DMS153 (cell line): ENCODE measurements at regions not wholly inside any gene's neighbourhood (a gene's known extent, or its start where the extent isn't known, plus 50 kb on each side); places are given as distances from the start of the nearest gene placed in this dataset.

Experiments
- DNase-seq: peaks from one replicate; lab custom pipeline; 2025; lab: John Stamatoyannopoulos, UW

DNA sequence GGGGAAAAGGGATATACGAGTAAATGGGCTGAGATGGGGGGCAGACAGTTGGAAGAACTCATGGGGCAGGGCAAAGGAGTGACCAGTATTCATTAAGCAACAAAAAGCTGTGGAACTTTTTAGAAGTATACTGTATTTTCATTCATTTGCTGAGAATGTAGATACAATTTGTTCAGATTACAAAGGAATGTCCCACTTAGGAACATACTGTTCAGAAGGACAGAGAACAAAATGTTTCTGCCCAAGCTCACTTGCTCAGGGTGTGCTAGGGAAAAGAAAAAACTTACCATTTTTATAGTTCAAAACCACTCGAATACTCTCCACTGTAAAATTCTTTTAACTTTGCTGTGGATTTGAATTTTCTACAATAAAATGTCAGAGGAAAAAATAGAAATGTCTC, 135.2 kb upstream of the AFF2 start:
- no peak for DNase-seq

DNA sequence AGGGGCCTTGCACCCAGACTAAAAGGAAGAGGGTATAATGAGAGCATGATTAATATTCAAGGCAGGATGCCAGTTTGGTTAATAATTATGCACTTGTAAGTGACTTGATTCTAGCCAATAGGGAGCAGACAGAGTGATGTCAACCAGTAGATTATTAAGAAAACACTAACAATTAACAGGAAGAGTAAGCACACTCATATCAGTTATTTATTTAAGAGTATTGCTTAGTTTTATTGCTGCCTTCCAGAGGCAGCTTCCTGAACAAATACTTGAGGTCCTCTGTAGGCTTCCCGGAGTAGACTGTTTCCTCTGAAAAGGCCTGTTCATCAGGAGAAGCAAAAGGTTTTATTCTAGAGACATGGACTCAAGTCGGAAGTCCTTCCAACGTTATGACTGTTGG, 129.1 kb upstream of the AFF2 start:
- no peak for DNase-seq

DNA sequence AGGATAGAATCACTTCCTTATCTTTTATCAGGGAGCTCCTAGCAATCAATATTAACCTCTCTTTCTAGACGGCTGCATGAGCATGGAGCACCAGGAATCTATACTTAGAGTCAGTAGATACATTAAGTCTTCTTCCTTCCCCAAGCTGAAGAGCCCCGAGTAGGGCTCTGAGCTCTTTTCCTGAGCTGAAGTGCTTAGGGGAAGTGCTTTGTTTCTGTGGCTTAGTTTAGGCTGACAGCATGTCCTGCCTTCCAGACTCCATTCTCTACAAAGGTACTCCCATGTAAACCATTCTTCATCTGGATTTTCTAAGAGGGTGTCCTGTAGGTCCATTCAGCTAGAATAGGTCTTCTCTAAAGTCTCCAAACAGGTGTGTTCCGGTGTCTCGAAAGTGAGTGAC, 127.5 kb upstream of the AFF2 start:
- DNase-seq = no peak

DNA sequence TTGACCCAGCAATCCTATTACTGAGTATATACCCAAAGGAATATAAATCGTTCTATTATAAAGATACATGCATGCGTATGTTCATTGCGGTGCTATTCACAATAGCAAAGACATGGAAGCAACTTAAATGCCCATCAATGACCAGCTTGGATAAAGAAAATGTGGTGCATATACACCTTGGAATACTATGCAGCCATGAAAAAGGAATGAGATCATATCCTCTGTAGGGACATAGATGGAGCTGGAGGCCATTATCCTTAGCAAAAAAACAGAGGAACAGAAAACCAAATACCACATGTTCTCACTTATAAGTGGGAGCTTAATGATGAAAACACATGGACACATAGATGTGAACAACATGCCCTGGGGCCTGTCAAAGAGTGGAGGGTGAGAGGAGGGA, 124.1 kb upstream of the AFF2 start:
- DNase-seq = no peak

DNA sequence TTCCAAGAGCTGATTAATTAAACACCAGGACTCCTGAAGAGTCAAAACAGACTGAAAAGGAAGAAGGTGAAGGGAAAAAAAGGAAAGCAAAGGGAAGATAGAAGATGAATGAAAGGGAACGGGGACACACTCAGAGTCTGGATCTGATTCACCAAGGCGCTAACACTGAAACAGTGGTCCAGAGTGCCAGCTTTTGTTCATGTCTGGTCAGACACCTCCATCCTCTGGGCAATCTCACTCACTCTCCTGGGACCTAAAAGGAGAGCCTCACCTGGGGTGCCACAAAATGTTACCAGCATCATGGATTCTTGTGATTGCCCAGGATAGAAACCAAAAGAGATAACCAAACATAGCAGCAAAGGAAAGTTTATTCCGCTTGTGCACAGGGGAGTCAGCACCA, 120.3 kb upstream of the AFF2 start:
- DNase-seq = no peak

DNA sequence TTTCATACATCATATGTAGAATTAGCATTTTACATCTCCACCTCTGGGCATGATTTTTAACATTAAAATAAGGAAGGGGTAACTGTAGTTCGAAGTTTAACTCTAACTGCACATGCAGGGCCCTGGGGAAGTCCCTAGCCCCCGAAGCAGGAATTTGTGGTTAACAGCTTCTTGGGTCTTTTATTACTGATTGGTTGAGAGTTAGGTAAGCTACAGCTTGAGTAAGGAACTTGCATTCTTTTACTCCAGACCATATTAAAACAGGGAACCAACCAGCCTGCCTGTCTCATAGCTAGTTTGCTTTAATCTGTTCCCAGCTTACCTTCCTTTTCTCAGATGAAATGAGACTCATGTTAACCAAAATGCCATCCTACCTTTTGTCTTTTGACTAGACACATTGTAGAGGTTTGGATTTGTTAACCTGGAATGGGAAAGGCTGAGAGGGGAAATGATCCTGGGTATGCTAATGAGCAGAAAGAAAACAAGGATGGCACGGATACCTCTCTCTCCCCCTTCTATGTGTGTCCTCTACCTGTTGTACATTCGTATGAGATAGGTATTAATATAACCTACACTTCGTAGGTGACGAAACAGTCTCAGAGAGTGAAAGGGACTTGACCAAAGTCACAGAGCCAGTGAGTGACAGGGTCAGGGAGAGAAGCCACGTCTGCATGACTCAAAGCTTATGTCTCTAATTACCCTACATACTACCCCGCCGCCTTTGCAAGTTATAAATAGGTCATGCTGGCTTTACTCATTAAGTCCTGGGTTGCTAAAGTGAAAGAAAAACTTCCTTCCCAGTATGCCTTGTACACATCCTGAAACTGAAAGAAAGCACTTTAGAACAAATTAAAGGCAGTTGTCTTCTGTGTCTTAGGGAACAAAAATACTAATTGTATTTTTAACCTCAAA, 119.5 kb upstream of the AFF2 start:
- no peak for DNase-seq

DNA sequence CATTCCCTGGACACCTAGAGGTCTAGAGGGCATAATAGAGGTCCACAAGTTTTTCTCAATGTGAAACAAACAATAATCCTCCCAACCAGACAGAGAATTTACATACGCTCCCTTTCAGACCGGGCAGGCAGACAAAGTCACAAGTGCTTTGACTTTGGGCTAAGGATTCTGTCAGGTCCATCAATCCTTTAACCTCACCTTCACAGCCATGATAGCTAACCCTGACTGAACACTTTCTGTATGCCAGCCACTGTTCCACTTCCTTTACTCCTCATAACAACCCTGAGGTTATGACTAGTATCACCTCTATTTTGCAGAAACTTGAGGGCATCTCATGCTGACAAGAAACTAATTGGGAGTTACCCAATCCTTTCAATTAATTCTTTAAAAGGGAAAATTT, 118.8 kb upstream of the AFF2 start:
- no peak for DNase-seq

DNA sequence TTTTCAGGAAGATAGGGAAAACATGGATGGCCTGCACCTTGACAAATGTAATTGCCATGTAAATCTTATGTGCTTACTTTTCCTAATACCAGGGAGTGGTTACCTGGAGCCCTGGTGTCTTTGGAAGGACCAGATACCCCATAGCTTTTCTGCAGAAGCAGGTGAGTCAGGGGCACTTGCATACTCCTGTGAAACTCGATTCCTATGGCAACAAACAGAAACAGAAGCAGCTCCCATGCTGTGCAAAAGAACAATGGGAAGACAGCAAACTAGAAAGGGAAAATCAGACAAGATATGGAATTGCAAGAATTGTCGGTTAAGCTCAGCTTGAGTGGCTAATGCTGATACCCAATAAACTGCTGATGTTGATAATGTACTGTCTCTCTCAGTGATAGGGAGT, 117.4 kb upstream of the AFF2 start:
- no peak for DNase-seq

DNA sequence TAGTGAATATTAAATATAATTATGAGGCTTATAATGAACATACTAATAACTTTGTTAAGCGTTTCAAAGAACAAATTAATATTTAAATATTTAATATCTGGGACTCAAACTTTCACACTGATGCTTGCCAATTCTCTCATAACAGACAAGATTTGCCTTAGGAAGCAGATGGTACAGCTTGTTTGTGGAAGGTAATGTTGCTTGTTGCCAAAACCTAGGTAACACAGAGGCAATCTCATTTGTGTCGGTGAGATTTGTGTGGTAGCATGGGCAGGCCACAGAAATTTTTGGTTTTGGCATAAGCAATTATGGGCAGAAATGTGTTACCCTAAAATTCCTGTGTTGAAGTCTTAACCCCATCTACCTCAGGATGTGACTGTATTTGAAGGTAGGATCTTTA, 114.9 kb upstream of the AFF2 start:
- DNase-seq = no peak

DNA sequence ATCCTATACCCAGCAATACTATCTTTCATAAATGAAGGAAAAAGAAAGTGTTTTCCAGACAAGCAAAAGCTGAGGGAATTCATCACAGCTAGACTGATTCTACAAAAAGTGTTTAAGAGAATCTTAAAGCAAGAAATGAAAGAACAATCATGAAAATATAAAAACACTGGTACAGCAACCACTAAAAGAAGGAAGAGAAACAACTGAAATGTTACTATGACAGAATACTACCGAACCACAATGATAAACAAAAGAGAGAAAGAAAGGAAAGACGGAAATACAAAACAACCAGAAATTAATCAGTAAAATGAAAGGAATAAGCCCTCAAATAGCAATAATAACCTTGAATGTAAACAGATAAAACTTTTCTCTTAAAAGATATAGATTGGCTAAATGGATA, 110.8 kb upstream of the AFF2 start:
- no peak for DNase-seq

DNA sequence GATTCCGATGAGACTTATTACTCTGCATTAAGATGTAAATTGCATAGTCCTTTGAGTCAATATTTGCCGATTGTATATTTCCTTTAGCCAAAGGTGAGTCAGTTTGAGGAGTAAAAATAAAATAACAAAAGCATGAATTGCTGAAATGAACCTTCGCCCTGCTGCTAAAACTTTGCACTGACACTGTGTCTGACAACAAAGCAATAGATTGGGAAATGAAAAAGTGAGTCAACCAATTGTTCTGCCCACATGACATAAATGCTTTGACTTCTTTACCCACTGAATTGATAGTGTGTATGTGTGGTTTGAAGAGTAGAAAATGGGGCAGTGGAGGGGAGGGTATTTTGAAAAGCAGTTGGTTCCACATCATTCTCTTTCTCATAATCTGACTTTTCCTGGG, 88.4 kb upstream of the AFF2 start:
- no peak for DNase-seq

DNA sequence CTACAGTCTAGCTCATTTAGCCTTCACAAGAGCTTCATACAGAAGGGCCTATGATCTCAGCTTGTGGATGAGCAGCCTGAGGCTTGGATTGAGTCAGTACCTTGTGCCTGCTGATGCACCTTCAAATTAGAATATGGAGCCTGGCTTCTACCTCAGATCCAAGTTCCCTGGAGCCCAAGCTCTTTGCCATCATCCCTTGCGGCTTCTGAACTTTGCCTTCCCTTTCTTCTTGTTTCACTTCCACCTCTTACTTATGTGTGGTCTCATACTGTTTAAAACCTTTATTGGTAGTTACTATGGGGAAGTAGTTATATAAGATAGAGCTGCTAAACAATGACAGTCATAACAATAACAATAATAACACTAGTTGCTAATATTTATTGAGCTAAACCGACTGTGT, 84.3 kb upstream of the AFF2 start:
- no peak for DNase-seq

DNA sequence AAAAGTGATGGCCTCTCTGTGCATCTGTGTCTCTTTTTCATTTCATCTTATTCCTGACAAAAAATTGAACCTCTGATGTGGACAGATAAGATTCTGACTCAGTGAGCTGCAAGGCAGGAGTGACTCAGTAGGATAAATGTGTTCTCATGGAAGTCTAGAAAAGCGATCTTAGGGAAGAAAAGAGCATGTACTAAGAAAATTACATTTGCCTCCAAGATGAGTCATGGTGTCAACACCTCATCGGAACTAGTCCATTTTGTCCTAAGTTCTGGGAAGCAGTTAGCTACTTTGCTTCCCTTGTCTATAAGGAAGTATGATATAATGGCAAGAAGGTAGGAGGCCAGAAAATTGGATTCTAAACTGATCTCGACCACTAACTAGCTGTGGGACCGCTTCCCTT, 83.5 kb upstream of the AFF2 start:
- DNase-seq = no peak

DNA sequence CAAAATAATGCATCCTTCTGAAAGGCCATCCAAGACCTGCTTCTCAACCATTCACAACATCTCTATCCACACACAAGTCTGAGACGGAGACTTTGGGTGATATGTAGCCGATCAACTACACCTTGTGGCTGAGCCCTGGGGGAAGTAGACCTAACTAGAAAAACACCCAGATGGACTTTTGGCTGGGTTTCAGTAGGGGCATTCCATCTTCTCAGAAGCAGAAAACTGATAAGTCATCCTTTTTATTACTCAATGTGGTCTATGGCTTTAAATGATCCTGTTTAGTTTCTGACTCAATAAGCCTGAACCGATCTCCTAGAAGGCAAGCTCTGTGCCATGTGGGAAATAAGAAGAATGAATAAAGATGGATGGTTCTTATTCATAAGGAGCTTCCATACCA, 82.5 kb upstream of the AFF2 start:
- DNase-seq = no peak

DNA sequence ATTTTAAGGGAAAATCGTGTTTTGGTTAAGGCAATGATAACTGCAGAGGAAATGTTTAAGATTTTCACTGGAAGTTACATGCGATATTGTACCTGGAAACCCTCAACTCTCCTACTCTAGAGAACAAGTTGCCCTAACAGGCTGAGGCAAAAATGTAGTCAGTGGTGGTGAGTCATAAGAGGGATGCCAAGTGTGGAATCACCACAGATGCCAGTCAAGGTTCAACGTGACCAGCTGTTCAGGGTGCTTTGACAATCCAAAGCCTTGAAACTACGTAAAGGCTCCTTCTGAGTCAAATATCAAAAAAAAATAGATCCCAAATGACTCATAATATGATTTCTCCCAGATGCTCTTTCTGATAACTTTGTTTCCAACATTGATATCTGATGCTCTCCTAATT, 77.9 kb upstream of the AFF2 start:
- no peak for DNase-seq

DNA sequence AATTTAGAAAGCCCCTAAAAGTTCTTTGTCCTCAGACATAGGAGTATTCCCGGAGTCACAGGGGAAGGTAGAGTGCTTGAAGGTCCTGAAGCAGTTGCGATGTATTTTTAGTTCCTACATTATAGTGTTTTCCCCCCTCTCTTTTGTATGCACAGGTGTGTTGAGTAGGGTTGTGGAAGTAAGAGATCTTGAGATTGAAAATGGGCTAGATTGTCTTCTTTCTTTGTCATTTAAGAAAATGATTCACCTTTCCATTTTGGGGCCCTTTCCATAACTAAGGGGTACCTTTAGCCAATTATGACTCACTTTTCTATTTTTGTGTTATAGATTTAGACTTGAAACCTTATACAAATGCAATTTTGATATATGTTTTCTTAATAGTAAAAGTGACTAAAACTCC, 75.8 kb upstream of the AFF2 start:
- no peak for DNase-seq

DNA sequence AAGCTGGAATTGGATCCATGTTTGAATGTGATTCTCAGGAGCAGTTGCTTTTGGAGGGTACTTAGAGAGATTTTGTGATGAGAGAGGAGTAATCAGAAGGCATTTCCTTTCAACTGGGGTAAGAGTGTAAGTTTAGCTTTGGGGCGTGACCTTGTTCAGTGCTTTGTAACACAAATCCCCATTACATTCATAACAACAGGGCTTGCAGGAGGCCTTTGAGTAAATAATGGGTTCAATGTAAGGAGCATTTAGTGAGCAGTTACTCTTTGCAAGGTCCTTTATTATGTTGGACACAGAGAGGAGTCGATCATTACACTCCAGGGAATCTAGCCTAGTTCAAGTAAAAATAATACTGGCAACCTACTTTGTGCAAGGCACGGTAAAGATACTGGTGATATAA, 74.0 kb upstream of the AFF2 start:
- DNase-seq = no peak

DNA sequence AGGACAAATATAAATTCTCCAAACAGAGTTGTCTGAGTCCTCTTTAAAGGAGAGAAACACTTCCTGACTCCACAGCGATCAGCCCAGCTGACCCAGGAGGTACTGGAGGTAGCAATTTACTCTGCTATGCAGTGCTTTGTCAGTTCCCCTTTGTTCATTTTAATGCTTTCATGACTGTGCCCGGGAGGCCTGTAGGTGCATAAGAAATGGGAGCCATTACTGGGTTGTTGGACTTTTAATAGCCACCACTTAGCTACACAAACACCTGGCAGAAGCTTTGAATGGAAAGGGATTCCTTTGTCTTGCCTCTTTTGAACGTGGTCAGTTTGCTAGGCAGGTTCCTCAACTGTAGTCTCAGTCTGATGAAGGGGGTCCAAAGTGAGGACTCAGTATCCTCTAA, 59.0 kb upstream of the AFF2 start:
- peak; percentile 84 for DNase-seq

DNA sequence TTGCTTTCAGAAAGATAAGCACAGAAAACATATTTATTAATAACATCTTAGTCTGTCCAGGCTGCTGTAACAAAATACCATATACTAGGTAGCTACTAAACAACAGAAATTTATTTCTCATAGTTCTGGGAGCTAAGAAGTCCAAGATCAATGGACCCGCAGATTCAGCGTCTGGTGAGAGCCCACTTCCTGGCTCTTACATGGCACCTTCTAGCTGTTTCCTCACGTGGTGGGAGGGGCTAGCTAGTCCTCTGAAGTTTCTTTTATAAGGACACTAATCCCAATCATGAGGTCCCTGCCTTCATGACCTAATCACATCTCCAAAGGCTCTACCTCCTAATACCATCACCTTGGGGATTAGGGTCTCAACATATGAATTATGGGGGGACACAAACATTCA, 57.2 kb upstream of the AFF2 start:
- DNase-seq = no peak

DNA sequence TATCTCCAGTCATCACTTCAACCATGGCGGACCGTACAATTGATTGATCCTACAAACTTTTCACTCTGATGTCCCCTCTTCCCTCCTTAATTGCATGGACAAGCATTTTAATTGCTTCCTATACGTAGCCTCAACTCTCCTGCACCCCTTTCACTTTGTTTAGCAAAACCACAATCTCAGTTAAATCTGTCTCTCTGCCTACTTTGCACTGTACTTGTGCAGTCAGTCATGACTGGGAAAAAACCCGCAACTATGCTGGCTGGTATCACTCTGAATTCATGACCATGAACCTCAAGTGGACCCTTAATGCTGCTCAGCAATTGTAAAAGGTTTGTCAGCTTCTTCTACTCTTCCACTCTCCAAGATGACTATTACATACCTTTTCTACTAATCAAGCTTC, 51.7 kb upstream of the AFF2 start:
- DNase-seq = no peak
